CD14-positive monocyte (primary cell): ENCODE measurements at regions not wholly inside any gene's neighbourhood (a gene's known extent, or its start where the extent isn't known, plus 50 kb on each side); places are given as distances from the start of the nearest gene placed in this dataset.

Source experiments
- DNase-seq, 3 donors: peaks; one replicate each; pipeline ENCODE4 v3.0.0-alpha.2; 2011 to 2022
- H2AFZ ChIP-seq: 2 replicates; pipeline ENCODE4 v1.6.0; 2012; ENCODE audit warnings: mild to moderate bottlenecking, low read depth, low read length, inconsistent platforms; ENCODE audit not compliant: insufficient read depth, poor library complexity, severe bottlenecking
- H3K27ac ChIP-seq, 2 donors: 1 replicate in 1 of 2; 2 replicates in 1 of 2; pipeline ENCODE4 v1.5.1; 2012 to 2013; ENCODE audit warnings: low read length in 2 of 2, control low read depth in 1 of 2, inconsistent platforms in 1 of 2, low read depth in 1 of 2, mild to moderate bottlenecking in 1 of 2
- H3K27me3 ChIP-seq, 2 donors: one replicate each; pipeline versions ENCODE4 v1.6.0 to v1.6.1; 2011 to 2013; ENCODE audit warnings: low read length in 2 of 2; ENCODE audit not compliant: control insufficient read depth in 2 of 2, insufficient read depth in 2 of 2
- H3K36me3 ChIP-seq, 2 donors: replicated peaks in 1 of 2; 1 replicate in 1 of 2; 2 replicates in 1 of 2; pipeline versions ENCODE4 v1.5.1 to v1.6.1; 2012 to 2013; ENCODE audit warnings: low read length in 2 of 2, control low read depth in 1 of 2, inconsistent platforms in 1 of 2, mild to moderate bottlenecking in 1 of 2; ENCODE audit not compliant: insufficient read depth in 2 of 2, control insufficient read depth in 1 of 2
- H3K4me1 ChIP-seq, 2 donors: 1 replicate in 1 of 2; 2 replicates in 1 of 2; pipeline versions ENCODE4 v1.5.1 to v1.6.1; 2012 to 2013; ENCODE audit warnings: low read length in 2 of 2, control low read depth in 1 of 2, inconsistent platforms in 1 of 2, mild to moderate bottlenecking in 1 of 2, moderate library complexity in 1 of 2; ENCODE audit not compliant: insufficient read depth in 2 of 2, control insufficient read depth in 1 of 2
- H3K4me2 ChIP-seq: replicated peaks from 2 replicates; pipeline ENCODE3; 2012; ENCODE audit warnings: low read length, moderate library complexity, mild to moderate bottlenecking; ENCODE audit not compliant: poor library complexity, severe bottlenecking; ENCODE audit errors: extremely low read depth
- H3K4me3 ChIP-seq, 3 experiments: fragments of 200-600 bp in 1 of 3; sonication (generic) in 1 of 3; replicated peaks in 1 of 3; 1 replicate in 2 of 3; 2 replicates in 1 of 3; pipeline ENCODE4 v1.5.1; 2011 to 2013; ENCODE audit warnings: low read length in 3 of 3, mild to moderate bottlenecking in 3 of 3, control low read depth in 2 of 3, low read depth in 2 of 3, inconsistent platforms in 1 of 3, moderate library complexity in 1 of 3
- H3K79me2 ChIP-seq: 2 replicates; pipeline ENCODE4 v1.6.0; 2012; ENCODE audit warnings: mild to moderate bottlenecking, control low read depth, inconsistent platforms, low read length, moderate library complexity; ENCODE audit not compliant: insufficient read depth
- H3K9ac ChIP-seq: 2 replicates; pipeline ENCODE4 v1.6.0; 2017; ENCODE audit warnings: low read length, mild to moderate bottlenecking; ENCODE audit not compliant: insufficient read depth, poor library complexity, severe bottlenecking
- H3K9me3 ChIP-seq, 2 donors: replicated peaks in 1 of 2; 1 replicate in 1 of 2; 2 replicates in 1 of 2; pipeline versions ENCODE4 v1.5.1 to v1.6.1; 2012 to 2013; ENCODE audit warnings: low read length in 2 of 2, control low read depth in 1 of 2; ENCODE audit not compliant: control insufficient read depth in 1 of 2, insufficient read depth in 1 of 2
- H4K20me1 ChIP-seq: 2 replicates; pipeline ENCODE4 v1.6.0; 2012; ENCODE audit warnings: mild to moderate bottlenecking, low read length, control low read depth, moderate library complexity; ENCODE audit not compliant: insufficient read depth
- H3K27ac Mint-ChIP-seq, 7 donors: one replicate each; pipeline ENCODE4 v1.8.0; 2020; ENCODE audit warnings: mild to moderate bottlenecking in 7 of 7, mixed read lengths in 7 of 7, moderate library complexity in 6 of 7, inconsistent platforms in 2 of 7
- H3K27me3 Mint-ChIP-seq, 3 donors: one replicate each; pipeline ENCODE4 v1.8.0; 2021 to 2022; ENCODE audit warnings: low read depth in 3 of 3, mild to moderate bottlenecking in 3 of 3, mixed read lengths in 3 of 3, moderate library complexity in 3 of 3, inconsistent platforms in 1 of 3
- H3K36me3 Mint-ChIP-seq, 2 donors: one replicate each; pipeline ENCODE4 v1.8.0; 2020; ENCODE audit warnings: mixed read lengths in 2 of 2, inconsistent platforms in 1 of 2, mild to moderate bottlenecking in 1 of 2
- H3K4me1 Mint-ChIP-seq: one replicate; pipeline ENCODE4 v1.8.0; 2020; ENCODE audit warnings: mild to moderate bottlenecking, mixed read lengths
- H3K4me3 Mint-ChIP-seq, 2 donors: one replicate each; pipeline ENCODE4 v1.8.0; 2020; ENCODE audit warnings: mild to moderate bottlenecking in 2 of 2, mixed read lengths in 2 of 2, moderate library complexity in 1 of 2
- H3K9me3 Mint-ChIP-seq, 7 donors: one replicate each; pipeline ENCODE4 v1.8.0; 2020 to 2022; ENCODE audit warnings: mixed read lengths in 7 of 7, mild to moderate bottlenecking in 6 of 7, moderate library complexity in 6 of 7, inconsistent platforms in 2 of 7
- WGBS: methylation state at CpG from one replicate; pipeline ENCODE4 v1.1.5; 2013; ENCODE audit warnings: missing lambda C conversion rate; ENCODE audit not compliant: insufficient coverage; 5-methylcytosine and 5-hydroxymethylcytosine counted together
- intact Hi-C, 2 donors: fragments of 100-400 bp; cut with micrococcal nuclease; formaldehyde crosslinking; loops; one replicate each; pipeline versions ENCODE4 v1.15.0 to v1.15.1; 2023
- TF ChIP-seq, protein P1 (sequence below): fragments of 200-600 bp; IDR thresholded peaks from one replicate; pipeline ENCODE4 v1.8.0; 2022; ENCODE audit warnings: antibody characterized with exemption, mild to moderate bottlenecking

DNA sequence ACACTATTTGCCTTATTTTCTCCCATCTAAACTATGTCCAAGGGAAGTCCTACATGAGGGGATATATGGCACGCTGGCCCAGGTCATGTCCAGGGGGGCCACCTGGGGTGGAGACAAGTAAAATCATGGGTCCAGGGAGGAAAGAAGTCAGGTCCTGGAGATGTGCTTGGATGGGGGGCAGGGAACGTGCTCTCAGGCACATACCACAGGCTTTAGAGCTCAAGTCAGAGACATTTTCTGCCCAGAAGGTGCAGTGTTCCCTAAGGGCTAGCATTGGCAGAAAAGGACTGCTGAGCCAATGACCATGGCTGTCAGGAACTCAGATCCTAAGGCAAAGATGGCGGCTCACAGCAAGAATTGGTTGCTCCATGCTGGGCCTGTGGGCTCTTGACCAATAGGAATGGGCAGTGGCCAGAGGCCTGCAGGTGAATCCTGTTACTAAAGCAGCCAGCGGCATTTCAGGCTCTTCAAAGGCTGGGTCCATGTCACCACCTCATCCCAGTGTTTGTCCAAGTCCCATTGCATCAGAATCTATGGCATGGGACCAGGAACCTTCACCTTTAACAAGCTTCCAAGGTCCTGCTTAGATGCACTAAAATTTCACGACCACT, 175.0 kb downstream of the RPLP1 start:
- H3K4me3 Mint-ChIP-seq, result no peak overlapping the region
- no peaks in the 10 kb centered on the region for H3K27me3 ChIP-seq

DNA sequence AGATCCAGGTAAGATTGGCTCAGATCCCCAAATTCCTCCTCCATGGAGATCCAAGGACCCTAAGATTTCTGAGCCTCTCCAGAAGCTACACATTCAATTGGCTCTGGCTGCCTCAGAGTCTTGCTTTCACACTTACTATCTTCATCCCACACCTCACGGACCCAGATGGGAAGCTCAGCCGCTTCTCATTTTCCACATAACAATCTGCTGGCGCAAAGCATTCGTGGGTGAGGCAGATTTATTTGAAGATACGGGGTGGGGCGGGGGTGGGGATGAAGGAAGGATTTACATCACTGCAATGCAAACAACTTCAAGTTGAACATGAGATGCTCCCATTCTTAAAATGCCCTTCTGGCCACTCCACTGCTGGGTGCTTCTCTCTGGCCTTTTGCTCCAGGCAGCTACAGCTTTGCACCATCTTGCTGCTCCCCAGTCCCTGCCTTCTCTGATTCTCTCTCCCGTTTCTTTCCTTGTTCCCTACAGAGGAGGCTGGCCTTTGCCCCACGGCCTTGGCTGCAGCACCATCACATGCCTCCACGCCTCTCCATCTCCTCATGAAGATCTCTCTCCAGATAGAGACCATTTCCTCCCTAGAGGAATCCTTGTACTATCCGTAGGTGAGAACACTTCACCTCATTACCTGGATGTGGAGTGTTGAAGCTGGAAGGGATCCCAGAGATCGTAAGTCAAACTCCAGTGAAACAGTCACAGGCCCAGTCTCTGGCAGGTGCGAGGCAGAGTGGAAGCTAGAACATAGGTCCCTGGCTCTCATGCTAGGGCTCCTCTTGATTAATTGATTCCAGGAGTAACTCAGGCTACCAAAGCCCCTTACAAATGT, 175.9 kb downstream of the RPLP1 start:
- no peaks in the 10 kb centered on the region for H3K79me2 ChIP-seq
- H3K27ac ChIP-seq, result no peak overlapping the region
- peaks cover 45 to 49% of the 10 kb centered on the region in 2 donors for H3K4me1 ChIP-seq
- no peak overlapping the region for H2AFZ ChIP-seq
- no peak for DNase-seq
- peaks cover 0 to 6% (median 0%) of the 10 kb centered on the region in 7 donors for H3K9me3 Mint-ChIP-seq
- H3K36me3 ChIP-seq, result no peaks in the 10 kb centered on the region
- no peaks in the 10 kb centered on the region for H3K9me3 ChIP-seq
- no peaks in the 10 kb centered on the region for H3K27me3 ChIP-seq
- intact Hi-C loops, result no loop called here
- H3K9ac ChIP-seq, result no peak overlapping the region
- TF ChIP-seq, protein P1, sequence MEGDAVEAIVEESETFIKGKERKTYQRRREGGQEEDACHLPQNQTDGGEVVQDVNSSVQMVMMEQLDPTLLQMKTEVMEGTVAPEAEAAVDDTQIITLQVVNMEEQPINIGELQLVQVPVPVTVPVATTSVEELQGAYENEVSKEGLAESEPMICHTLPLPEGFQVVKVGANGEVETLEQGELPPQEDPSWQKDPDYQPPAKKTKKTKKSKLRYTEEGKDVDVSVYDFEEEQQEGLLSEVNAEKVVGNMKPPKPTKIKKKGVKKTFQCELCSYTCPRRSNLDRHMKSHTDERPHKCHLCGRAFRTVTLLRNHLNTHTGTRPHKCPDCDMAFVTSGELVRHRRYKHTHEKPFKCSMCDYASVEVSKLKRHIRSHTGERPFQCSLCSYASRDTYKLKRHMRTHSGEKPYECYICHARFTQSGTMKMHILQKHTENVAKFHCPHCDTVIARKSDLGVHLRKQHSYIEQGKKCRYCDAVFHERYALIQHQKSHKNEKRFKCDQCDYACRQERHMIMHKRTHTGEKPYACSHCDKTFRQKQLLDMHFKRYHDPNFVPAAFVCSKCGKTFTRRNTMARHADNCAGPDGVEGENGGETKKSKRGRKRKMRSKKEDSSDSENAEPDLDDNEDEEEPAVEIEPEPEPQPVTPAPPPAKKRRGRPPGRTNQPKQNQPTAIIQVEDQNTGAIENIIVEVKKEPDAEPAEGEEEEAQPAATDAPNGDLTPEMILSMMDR, result no peak
- peaks cover 53% of the 10 kb centered on the region for H3K4me1 Mint-ChIP-seq
- H4K20me1 ChIP-seq, result no peaks in the 10 kb centered on the region
- H3K27ac Mint-ChIP-seq, result no peak overlapping the region
- 100% methylated on average over 1 of the region's 12 CpGs for WGBS
- H3K27me3 Mint-ChIP-seq, result peaks cover 6 to 10% (median 7%) of the 10 kb centered on the region in 3 donors
- H3K4me3 Mint-ChIP-seq, result no peak overlapping the region
- no peak overlapping the region for H3K4me3 ChIP-seq
- peaks cover 0 to 4% of the 10 kb centered on the region in 2 donors for H3K36me3 Mint-ChIP-seq
- H3K4me2 ChIP-seq, result no peak overlapping the region

More for the DNA sequence above, 175.0 kb downstream of the RPLP1 start:
- H3K27ac ChIP-seq, result no peak overlapping the region
- Mint-ChIP-seq H3K9me3 (peaks cover 0 to 6% (median 1%) of the 10 kb centered on the region in 7 donors), H3K27me3 (peaks cover 2 to 8% (median 4%) of the 10 kb centered on the region in 3 donors), H3K4me1 (peaks cover 56% of the 10 kb centered on the region), H3K36me3 (peaks cover 0 to 4% of the 10 kb centered on the region in 2 donors), H3K27ac (no peak overlapping the region)
- H3K4me3 ChIP-seq, result no peak overlapping the region
- DNase-seq, result no peak
- no peaks in the 10 kb centered on the region for H3K9me3 ChIP-seq
- H3K79me2 ChIP-seq, result no peaks in the 10 kb centered on the region
- no peak overlapping the region for H2AFZ ChIP-seq
- intact Hi-C loops, result no loop called here
- no peaks in the 10 kb centered on the region for H4K20me1 ChIP-seq
- WGBS, result 100% methylated on average over 5 of the region's 5 CpGs
- H3K9ac ChIP-seq, result no peak overlapping the region
- H3K4me1 ChIP-seq, result peaks cover 46 to 53% of the 10 kb centered on the region in 2 donors
- no peak overlapping the region for H3K4me2 ChIP-seq
- no peaks in the 10 kb centered on the region for H3K36me3 ChIP-seq
- TF ChIP-seq, protein P1, result no peak
